ENCODE measurements at regions not wholly inside any gene's neighbourhood (a gene's known extent, or its start where the extent isn't known, plus 50 kb on each side); places are given as distances from the start of the nearest gene placed in this dataset.

- Histone ChIP-seq H3K36me3 (ENCODE audit: control insufficient read depth in 2 of 2, extremely low read depth in 1 of 2, insufficient read depth in 2 of 2, low read length in 2 of 2) (no peaks in the 10 kb centered on the region), H2AFZ (ENCODE audit: control insufficient read depth, low read length) (no peak overlapping the region)
- dilution Hi-C loops (cut with MboI; ENCODE audit: extremely low pct_ligation_motif_present, low sequenced_read_pairs) = no loop called here
Observed at GRCh38 chrX:97672138-97672537, 788.4 kb downstream of the RPA4 start.

GRCh38 chrX:97672608-97673007 lies 788.9 kb downstream of the RPA4 start:
- no peak overlapping the region for H3K27ac ChIP-seq (ENCODE audit: control insufficient read depth, insufficient read depth, low read length)
- no peaks in the 10 kb centered on the region for H3K79me2 ChIP-seq (ENCODE audit: control insufficient read depth, insufficient read depth, low read length)
- no peaks in the 10 kb centered on the region for H3K9me1 ChIP-seq (ENCODE audit: control insufficient read depth, extremely low read depth, insufficient read depth, low read length)
- H4K20me1 ChIP-seq (ENCODE audit: control insufficient read depth, extremely low read depth, insufficient read depth, low read length) = no peaks in the 10 kb centered on the region
- H3K27me3 ChIP-seq (ENCODE audit: control insufficient read depth, extremely low read depth, insufficient read depth, low read length) = no peaks in the 10 kb centered on the region
- no peak overlapping the region for H3K4me2 ChIP-seq (ENCODE audit: control insufficient read depth, extremely low read depth, insufficient read depth, low read depth, low read length)
- H3K9ac ChIP-seq (ENCODE audit: control insufficient read depth, extremely low read depth, insufficient read depth, low read length) = no peak overlapping the region
- no peaks in the 10 kb centered on the region for H3K9me3 ChIP-seq (ENCODE audit: control insufficient read depth, low read depth, low read length)
- DNase-seq (ENCODE audit: low read depth, low spot score) (no peak), FAIRE-seq (no peak)
- no peaks in the 10 kb centered on the region for H3K4me1 ChIP-seq (ENCODE audit: control insufficient read depth, extremely low read depth, insufficient read depth, low read length)
- H3K4me3 ChIP-seq (ENCODE audit: control insufficient read depth in 2 of 3, extremely low read depth in 1 of 3, insufficient read depth in 2 of 3, low read depth in 1 of 3, low read length in 3 of 3) = no peak overlapping the region
- dilution Hi-C loops (cut with MboI; ENCODE audit: extremely low pct_ligation_motif_present, low sequenced_read_pairs) = no loop called here
- H3K36me3 ChIP-seq (ENCODE audit: control insufficient read depth in 2 of 2, extremely low read depth in 1 of 2, insufficient read depth in 2 of 2, low read length in 2 of 2) = no peaks in the 10 kb centered on the region
- TF ChIP-seq EZH2 (IDR thresholded peaks at IDR 0.05; ENCODE audit: low read length) = no peak
- TF ChIP-seq CTCF (optimal IDR thresholded peaks at IDR 0.05 in 1 of 3, IDR thresholded peaks at IDR 0.05 in 1 of 3, conservative IDR thresholded peaks at IDR 0.05 in 1 of 3; ENCODE audit: extremely low read depth in 1 of 3, insufficient read depth in 2 of 3, low read length in 3 of 3) = no peak
- H2AFZ ChIP-seq (ENCODE audit: control insufficient read depth, low read length) = no peak overlapping the region

More at GRCh38 chrX:97672138-97672537, 788.4 kb downstream of the RPA4 start:
- H4K20me1 ChIP-seq (ENCODE audit: control insufficient read depth, extremely low read depth, insufficient read depth, low read length) = no peaks in the 10 kb centered on the region
- no peaks in the 10 kb centered on the region for H3K27me3 ChIP-seq (ENCODE audit: control insufficient read depth, extremely low read depth, insufficient read depth, low read length)
- no peaks in the 10 kb centered on the region for H3K9me1 ChIP-seq (ENCODE audit: control insufficient read depth, extremely low read depth, insufficient read depth, low read length)
- H3K4me3 ChIP-seq (ENCODE audit: control insufficient read depth in 2 of 3, extremely low read depth in 1 of 3, insufficient read depth in 2 of 3, low read depth in 1 of 3, low read length in 3 of 3) = no peak overlapping the region
- no peaks in the 10 kb centered on the region for H3K9me3 ChIP-seq (ENCODE audit: control insufficient read depth, low read depth, low read length)
- FAIRE-seq = no peak
- no peaks in the 10 kb centered on the region for H3K4me1 ChIP-seq (ENCODE audit: control insufficient read depth, extremely low read depth, insufficient read depth, low read length)
- TF ChIP-seq EZH2 (IDR thresholded peaks at IDR 0.05; ENCODE audit: low read length) = no peak
- no peak for TF ChIP-seq CTCF (optimal IDR thresholded peaks at IDR 0.05 in 1 of 3, IDR thresholded peaks at IDR 0.05 in 1 of 3, conservative IDR thresholded peaks at IDR 0.05 in 1 of 3; ENCODE audit: extremely low read depth in 1 of 3, insufficient read depth in 2 of 3, low read length in 3 of 3)
- H3K79me2 ChIP-seq (ENCODE audit: control insufficient read depth, insufficient read depth, low read length) = no peaks in the 10 kb centered on the region
- no peak for DNase-seq (ENCODE audit: low read depth, low spot score)
- H3K4me2 ChIP-seq (ENCODE audit: control insufficient read depth, extremely low read depth, insufficient read depth, low read depth, low read length) = no peak overlapping the region
- H3K9ac ChIP-seq (ENCODE audit: control insufficient read depth, extremely low read depth, insufficient read depth, low read length) = no peak overlapping the region
- no peak overlapping the region for H3K27ac ChIP-seq (ENCODE audit: control insufficient read depth, insufficient read depth, low read length)

All from keratinocyte (primary cell).